SK-N-MC (cell line): ENCODE measurements at regions not wholly inside any gene's neighbourhood (a gene's known extent, or its start where the extent isn't known, plus 50 kb on each side); places are given as distances from the start of the nearest gene placed in this dataset.
A peak's percentile ranks its signal among the peaks of the same experiment; 100 is the strongest.

Experiments used
- DNase-seq: peaks from one replicate; pipeline ENCODE4 v3.0.0-alpha.2; 2011; ENCODE audit warnings: low read depth, low spot score
- H3K27ac ChIP-seq: fragments of 200-600 bp; sonication (generic); 2 replicates; pipeline ENCODE4 v1.5.1; 2016; ENCODE audit warnings: mixed run types
- H3K36me3 ChIP-seq: fragments of 200-600 bp; sonication (generic); 2 replicates; pipeline ENCODE4 v1.6.1; 2017; ENCODE audit warnings: antibody characterized with exemption, low read length, mixed read lengths; ENCODE audit not compliant: insufficient read depth
- H3K4me3 ChIP-seq: fragments of 200-600 bp; sonication (generic); 2 replicates; pipeline ENCODE4 v1.5.1; 2016
- H3K9ac ChIP-seq: fragments of 200-600 bp; sonication (generic); 2 replicates; pipeline ENCODE4 v1.8.0; 2017; ENCODE audit warnings: mixed run types, mixed read lengths; ENCODE audit not compliant: insufficient read length
- H3K9me3 ChIP-seq: fragments of 200-600 bp; sonication (generic); 2 replicates; pipeline ENCODE4 v1.6.1; 2017; ENCODE audit warnings: low read depth, mild to moderate bottlenecking, antibody characterized with exemption, low read length, moderate library complexity, mixed read lengths
- EZH2 ChIP-seq: fragments of 200-600 bp; sonication (generic); IDR thresholded peaks from one replicate; pipeline ENCODE4 v1.6.1; 2017; ENCODE audit warnings: antibody characterized with exemption
- FOXP2 ChIP-seq: optimal IDR thresholded peaks from 2 replicates; pipeline ENCODE3; 2011; ENCODE audit warnings: mild to moderate bottlenecking, moderate library complexity; ENCODE audit not compliant: insufficient read depth; ENCODE audit errors: extremely low read length, control extremely low read depth
- POLR2AphosphoS5 ChIP-seq: IDR thresholded peaks from 2 replicates; pipeline ENCODE4 v1.6.1; 2012; ENCODE audit warnings: mild to moderate bottlenecking, low read depth, low read length, borderline replicate concordance

DNA sequence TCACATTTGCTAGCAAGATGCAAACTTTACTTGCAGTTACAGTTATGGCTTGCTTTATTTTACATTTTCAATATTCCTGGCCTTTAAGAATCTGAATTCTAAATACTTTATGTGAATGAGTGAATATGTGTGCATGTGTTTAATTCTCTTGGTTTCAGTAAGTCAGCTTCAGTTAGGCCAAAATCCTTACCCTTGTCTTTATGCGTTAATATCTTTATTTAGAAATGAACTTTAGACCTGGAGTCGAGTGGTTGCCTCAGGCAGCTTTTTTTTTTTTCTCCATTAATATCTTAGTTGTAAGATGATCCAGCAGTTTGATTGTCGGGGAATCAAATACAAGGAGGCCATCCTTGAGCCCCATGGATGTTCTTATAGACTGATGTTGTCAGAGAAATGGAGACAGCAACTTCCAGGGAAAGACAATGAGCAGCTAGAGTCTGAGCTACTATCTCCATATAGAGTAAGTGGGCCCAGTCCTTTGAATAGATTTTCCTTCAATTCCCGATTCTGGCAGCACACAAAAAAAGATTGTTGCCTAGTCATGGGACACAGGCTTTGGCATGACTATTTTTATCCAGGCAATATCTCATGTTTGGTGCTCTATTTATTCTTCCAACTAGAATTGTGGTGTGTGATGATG lies 398.0 kb downstream of the DHX35 start:
- Histone ChIP-seq H3K36me3 (no peaks in the 10 kb centered on the region), H3K4me3 (peak overlapping the region; percentile 63), H3K27ac (peak overlapping the region; percentile 94), H3K9me3 (no peaks in the 10 kb centered on the region), H3K9ac (peak overlapping the region; percentile 46)
- no peak for TF ChIP-seq FOXP2
- no peak for TF ChIP-seq POLR2AphosphoS5
- TF ChIP-seq EZH2 = no peak
- DNase-seq = peak; percentile 50

- Histone ChIP-seq H3K4me3 (no peak overlapping the region), H3K9me3 (no peaks in the 10 kb centered on the region), H3K27ac (no peak overlapping the region), H3K9ac (no peak overlapping the region), H3K36me3 (no peaks in the 10 kb centered on the region)
- TF ChIP-seq FOXP2 (no peak), EZH2 (no peak), POLR2AphosphoS5 (no peak)
- no peak for DNase-seq
Observed at GRCh38 chr20:39358052-39358451, 395.9 kb downstream of the DHX35 start.

DNA sequence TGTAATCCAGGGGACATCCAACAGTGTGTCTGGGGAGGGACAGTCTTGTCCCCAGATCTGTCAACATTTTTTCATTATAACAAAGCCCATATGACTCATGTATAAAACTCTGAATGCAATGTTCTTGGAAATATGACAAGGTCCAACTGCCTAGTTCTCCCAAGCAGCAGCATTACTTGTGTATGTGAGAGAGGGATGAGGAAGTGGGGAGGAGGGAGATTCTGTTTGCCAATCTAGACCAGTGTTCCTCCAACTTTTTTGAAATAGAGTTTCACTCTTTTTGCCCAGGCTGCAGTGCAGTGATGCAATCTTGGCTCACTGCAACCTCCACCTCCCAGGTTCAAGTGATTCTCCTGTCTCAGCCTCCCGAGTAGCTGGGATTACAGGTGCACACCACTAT lies 394.8 kb downstream of the DHX35 start:
- Histone ChIP-seq H3K4me3 (no peak overlapping the region), H3K27ac (no peak overlapping the region), H3K9ac (no peak overlapping the region), H3K36me3 (no peaks in the 10 kb centered on the region), H3K9me3 (no peaks in the 10 kb centered on the region)
- no peak for DNase-seq
- no peak for TF ChIP-seq POLR2AphosphoS5
- no peak for TF ChIP-seq EZH2
- no peak for TF ChIP-seq FOXP2

DNA sequence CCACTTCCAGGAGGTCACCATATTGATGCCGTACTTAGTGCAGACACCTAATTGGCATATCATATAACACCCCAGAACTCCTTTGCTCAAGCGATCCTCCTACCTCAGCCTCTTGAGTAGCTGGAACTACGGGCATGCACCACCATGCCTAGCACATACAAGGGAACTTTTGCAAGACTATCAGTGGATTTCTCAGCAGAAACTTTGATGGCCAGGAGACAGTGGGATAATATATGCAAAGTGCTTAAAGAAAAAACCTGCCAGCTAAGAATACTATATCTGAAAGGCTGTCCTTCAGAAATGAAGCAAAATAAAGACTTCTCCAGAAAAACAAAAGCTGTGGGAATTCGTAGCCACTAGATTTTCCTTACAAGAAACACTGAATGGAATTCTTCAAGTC lies 387.1 kb downstream of the DHX35 start:
- Histone ChIP-seq H3K9ac (no peak overlapping the region), H3K9me3 (no peaks in the 10 kb centered on the region; the same call in 1 of the 2 replicates), H3K4me3 (no peak overlapping the region), H3K27ac (no peak overlapping the region), H3K36me3 (no peaks in the 10 kb centered on the region)
- DNase-seq = no peak
- no peak for TF ChIP-seq EZH2
- no peak for TF ChIP-seq POLR2AphosphoS5
- no peak for TF ChIP-seq FOXP2

DNA sequence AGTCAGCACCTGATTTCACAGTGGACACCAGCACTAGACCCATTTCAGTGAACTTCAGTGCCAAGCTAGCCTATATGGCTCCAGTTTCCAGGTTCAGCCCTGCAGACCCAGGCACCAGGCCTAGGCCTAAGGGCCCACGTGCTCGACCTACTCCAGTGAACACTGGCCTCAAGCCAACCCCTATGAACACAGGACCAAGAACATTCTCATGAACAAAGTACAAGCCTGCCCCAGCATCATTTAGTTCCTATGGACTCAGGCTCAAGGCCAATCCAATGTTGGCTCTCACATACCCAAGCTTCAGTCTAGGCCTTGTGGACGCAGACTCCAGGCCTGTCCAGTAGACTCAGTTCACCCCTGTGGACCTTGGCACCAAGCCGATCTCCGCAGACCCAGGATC lies 385.5 kb downstream of the DHX35 start:
- Histone ChIP-seq H3K36me3 (no peaks in the 10 kb centered on the region), H3K27ac (no peak overlapping the region), H3K9me3 (no peaks in the 10 kb centered on the region; the same call in 1 of the 2 replicates), H3K9ac (no peak overlapping the region), H3K4me3 (no peak overlapping the region)
- TF ChIP-seq POLR2AphosphoS5 (no peak), EZH2 (no peak), FOXP2 (no peak)
- no peak for DNase-seq

GRCh38 chr20:39342463-39342862 lies 380.3 kb downstream of the DHX35 start:
- no peaks in the 10 kb centered on the region for H3K36me3 ChIP-seq
- no peak overlapping the region for H3K27ac ChIP-seq

DNA sequence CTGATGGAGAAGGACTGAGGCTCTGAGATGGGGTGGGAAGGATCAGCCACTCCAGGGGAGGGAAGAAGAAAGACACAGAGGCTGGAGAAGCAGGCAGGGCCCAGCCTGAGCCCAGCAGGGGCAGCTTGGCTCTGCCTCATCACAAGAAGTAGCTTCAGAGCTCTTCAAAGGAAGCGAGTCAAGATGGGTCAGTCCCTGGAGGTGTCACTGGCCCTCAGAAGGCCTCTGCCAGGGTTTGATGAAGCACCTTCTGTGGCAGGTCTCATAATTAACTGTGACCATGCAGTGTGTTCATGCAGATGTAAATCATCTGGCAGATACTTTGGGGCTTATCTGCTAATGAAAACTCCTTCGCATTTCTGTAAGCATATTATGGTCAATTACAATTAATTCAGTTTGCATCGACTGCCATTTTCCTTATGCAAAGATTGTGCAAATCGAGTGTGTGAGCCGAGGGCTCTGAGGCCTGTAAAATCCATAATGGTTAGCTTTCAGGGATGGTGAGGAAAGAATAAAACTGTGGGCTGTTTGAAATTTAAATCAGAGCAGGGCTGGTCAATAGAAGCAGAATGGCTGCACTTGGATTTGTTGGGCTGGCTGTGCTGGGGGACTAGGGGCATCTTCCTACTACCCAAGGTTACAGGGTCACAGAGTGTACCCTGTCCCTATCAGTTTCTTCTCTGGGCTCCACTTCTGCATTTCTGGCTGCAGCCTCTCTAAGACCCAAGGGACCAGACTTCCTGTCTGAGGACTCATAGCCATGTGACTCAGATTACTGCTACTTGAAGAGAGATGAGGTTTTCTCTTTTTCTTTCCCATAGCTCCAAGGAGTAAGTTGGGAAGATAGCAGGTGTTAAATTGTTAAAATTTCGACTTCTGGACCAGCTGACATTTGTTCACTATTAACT lies 376.6 kb downstream of the DHX35 start:
- Histone ChIP-seq H3K9ac (no peak overlapping the region), H3K4me3 (no peak overlapping the region), H3K36me3 (no peaks in the 10 kb centered on the region), H3K27ac (no peak overlapping the region), H3K9me3 (no peaks in the 10 kb centered on the region)
- TF ChIP-seq FOXP2 (no peak), EZH2 (no peak), POLR2AphosphoS5 (no peak)
- DNase-seq = no peak

More at GRCh38 chr20:39342463-39342862, 380.3 kb downstream of the DHX35 start:
- TF ChIP-seq FOXP2 (no peak), EZH2 (no peak), POLR2AphosphoS5 (no peak)
- Histone ChIP-seq H3K9me3 (no peaks in the 10 kb centered on the region), H3K9ac (no peak overlapping the region), H3K4me3 (no peak overlapping the region)
- DNase-seq = no peak

DNA sequence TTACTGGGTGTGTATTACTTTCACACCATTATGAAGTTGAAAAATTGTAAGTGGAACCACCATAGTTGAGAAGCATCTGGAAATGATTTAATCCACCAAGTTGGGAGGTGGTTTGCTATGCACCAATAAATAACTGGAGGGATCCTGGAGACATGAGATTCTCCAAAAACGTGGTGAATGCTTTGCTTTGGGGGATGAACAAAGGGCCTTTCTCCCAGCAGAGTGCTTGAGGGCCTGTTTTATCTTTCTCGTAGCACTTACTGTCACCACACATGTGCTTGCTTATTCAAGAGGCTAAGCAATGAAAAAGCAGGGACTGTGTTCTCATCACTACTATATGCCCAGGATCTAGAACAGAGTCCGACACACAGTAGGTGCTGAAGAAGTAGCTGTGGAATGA lies 371.1 kb downstream of the DHX35 start:
- peak; percentile 64 for DNase-seq
- peak overlapping the region; percentile 39 for H3K4me3 ChIP-seq
- TF ChIP-seq FOXP2 (no peak), POLR2AphosphoS5 (no peak), EZH2 (no peak)

GRCh38 chr20:39328347-39328746 lies 366.2 kb downstream of the DHX35 start:
- Histone ChIP-seq H3K27ac (no peak overlapping the region), H3K4me3 (no peak overlapping the region), H3K9ac (no peak overlapping the region), H3K9me3 (no peaks in the 10 kb centered on the region), H3K36me3 (no peaks in the 10 kb centered on the region)
- DNase-seq = no peak
- TF ChIP-seq POLR2AphosphoS5 = no peak
- no peak for TF ChIP-seq FOXP2
- TF ChIP-seq EZH2 = no peak

More for the DNA sequence above, 371.1 kb downstream of the DHX35 start:
- Histone ChIP-seq H3K9ac (peak overlapping the region; percentile 20), H3K36me3 (no peaks in the 10 kb centered on the region), H3K27ac (peak overlapping the region; percentile 92), H3K9me3 (no peaks in the 10 kb centered on the region)
